ENCODE measurements at regions not wholly inside any gene's neighbourhood (a gene's known extent, or its start where the extent isn't known, plus 50 kb on each side); places are given as distances from the start of the nearest gene placed in this dataset.

DNA sequence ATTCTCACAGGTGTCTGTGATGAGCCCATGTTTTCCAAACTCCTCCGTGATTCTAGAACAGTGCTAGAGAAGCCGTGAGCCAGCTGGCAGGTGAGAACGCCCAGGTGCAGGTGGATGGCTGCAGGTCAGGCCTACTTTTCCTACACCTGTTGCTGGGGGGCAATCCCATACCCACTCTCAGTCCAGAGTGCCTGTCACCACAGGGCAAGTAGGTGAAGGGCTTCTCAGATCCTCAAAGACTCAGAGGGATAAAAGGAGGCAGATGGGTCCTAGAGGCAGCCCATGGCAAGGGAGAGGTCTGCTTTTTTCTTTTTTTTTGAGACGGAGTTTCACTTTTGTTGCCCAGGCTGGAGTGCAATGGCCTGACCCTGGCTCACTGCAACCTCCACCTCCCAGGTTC, 50.7 kb upstream of the H6PD start:
- TF ChIP-seq, protein P1, sequence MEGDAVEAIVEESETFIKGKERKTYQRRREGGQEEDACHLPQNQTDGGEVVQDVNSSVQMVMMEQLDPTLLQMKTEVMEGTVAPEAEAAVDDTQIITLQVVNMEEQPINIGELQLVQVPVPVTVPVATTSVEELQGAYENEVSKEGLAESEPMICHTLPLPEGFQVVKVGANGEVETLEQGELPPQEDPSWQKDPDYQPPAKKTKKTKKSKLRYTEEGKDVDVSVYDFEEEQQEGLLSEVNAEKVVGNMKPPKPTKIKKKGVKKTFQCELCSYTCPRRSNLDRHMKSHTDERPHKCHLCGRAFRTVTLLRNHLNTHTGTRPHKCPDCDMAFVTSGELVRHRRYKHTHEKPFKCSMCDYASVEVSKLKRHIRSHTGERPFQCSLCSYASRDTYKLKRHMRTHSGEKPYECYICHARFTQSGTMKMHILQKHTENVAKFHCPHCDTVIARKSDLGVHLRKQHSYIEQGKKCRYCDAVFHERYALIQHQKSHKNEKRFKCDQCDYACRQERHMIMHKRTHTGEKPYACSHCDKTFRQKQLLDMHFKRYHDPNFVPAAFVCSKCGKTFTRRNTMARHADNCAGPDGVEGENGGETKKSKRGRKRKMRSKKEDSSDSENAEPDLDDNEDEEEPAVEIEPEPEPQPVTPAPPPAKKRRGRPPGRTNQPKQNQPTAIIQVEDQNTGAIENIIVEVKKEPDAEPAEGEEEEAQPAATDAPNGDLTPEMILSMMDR (IDR thresholded peaks at IDR 0.05) = no peak
- no peak for TF ChIP-seq POLR2A (IDR thresholded peaks at IDR 0.05)
